H9 (cell line): ENCODE measurements at regions not wholly inside any gene's neighbourhood (a gene's known extent, or its start where the extent isn't known, plus 50 kb on each side); places are given as distances from the start of the nearest gene placed in this dataset.

ENCODE experiments used
- DNase-seq: peaks from one replicate; pipeline ENCODE4 v3.0.0-alpha.2; 2017
- H2AFZ ChIP-seq: one replicate; pipeline ENCODE4 v1.6.1; 2013; ENCODE audit warnings: mild to moderate bottlenecking, low read length, control low read depth, moderate library complexity
- H2AK5ac ChIP-seq: 2 replicates; pipeline ENCODE4 v1.6.1; 2013; ENCODE audit warnings: low read length, control low read depth, mixed read lengths; ENCODE audit not compliant: insufficient read length
- H2BK120ac ChIP-seq: one replicate; pipeline ENCODE4 v1.6.1; 2013; ENCODE audit warnings: low read depth, mild to moderate bottlenecking, low read length, control low read depth, inconsistent platforms; ENCODE audit not compliant: poor library complexity, severe bottlenecking
- H2BK12ac ChIP-seq: 2 replicates; pipeline ENCODE4 v1.6.1; 2013; ENCODE audit warnings: low read length, control low read depth, mixed read lengths, low read depth; ENCODE audit not compliant: insufficient read length
- H2BK15ac ChIP-seq: 2 replicates; pipeline ENCODE4 v1.6.1; 2013; ENCODE audit warnings: low read depth, low read length, control low read depth
- H2BK20ac ChIP-seq: one replicate; pipeline ENCODE4 v1.6.1; 2013; ENCODE audit warnings: low read depth, mild to moderate bottlenecking, low read length, control low read depth, inconsistent platforms; ENCODE audit not compliant: poor library complexity, severe bottlenecking
- H2BK5ac ChIP-seq: 2 replicates; pipeline ENCODE4 v1.6.1; 2013; ENCODE audit warnings: low read length, control low read depth, mixed read lengths; ENCODE audit not compliant: insufficient read length
- H3K14ac ChIP-seq: 2 replicates; pipeline ENCODE4 v1.6.1; 2013; ENCODE audit warnings: low read length, control low read depth; ENCODE audit not compliant: insufficient read depth
- H3K18ac ChIP-seq: 2 replicates; pipeline ENCODE4 v1.6.1; 2013; ENCODE audit warnings: low read depth, mild to moderate bottlenecking, mixed read lengths, low read length, control low read depth; ENCODE audit not compliant: insufficient read length
- H3K23ac ChIP-seq: 2 replicates; pipeline ENCODE4 v1.6.1; 2013; ENCODE audit warnings: low read length, control low read depth, mixed read lengths, low read depth; ENCODE audit not compliant: insufficient read length
- H3K23me2 ChIP-seq: 2 replicates; pipeline ENCODE4 v1.6.1; 2013; ENCODE audit warnings: low read depth, mild to moderate bottlenecking, mixed read lengths, low read length, control low read depth; ENCODE audit not compliant: insufficient read length, poor library complexity, severe bottlenecking
- H3K27ac ChIP-seq: 2 replicates; pipeline ENCODE4 v1.5.1; 2013; ENCODE audit warnings: low read length, control low read depth, mixed read lengths, low read depth; ENCODE audit not compliant: insufficient read length
- H3K27me3 ChIP-seq: 2 replicates; pipeline ENCODE4 v1.6.1; 2013; ENCODE audit warnings: low read length, control low read depth, inconsistent platforms; ENCODE audit not compliant: insufficient read depth
- H3K4ac ChIP-seq: 2 replicates; pipeline ENCODE4 v1.6.1; 2013; ENCODE audit warnings: low read depth, mild to moderate bottlenecking, control low read depth, inconsistent platforms, low read length, moderate library complexity
- H3K4me1 ChIP-seq: 2 replicates; pipeline ENCODE4 v1.6.1; 2013; ENCODE audit warnings: low read length, control low read depth, inconsistent platforms; ENCODE audit not compliant: insufficient read depth
- H3K4me2 ChIP-seq: 2 replicates; pipeline ENCODE4 v1.6.1; 2013; ENCODE audit warnings: low read length, control low read depth, mixed read lengths; ENCODE audit not compliant: insufficient read length, insufficient read depth
- H3K56ac ChIP-seq: 2 replicates; pipeline ENCODE4 v1.6.1; 2013; ENCODE audit warnings: low read depth, mild to moderate bottlenecking, mixed read lengths, low read length, control low read depth; ENCODE audit not compliant: insufficient read length
- H3K79me1 ChIP-seq: 2 replicates; pipeline ENCODE4 v1.6.1; 2013; ENCODE audit warnings: low read depth, mild to moderate bottlenecking, moderate library complexity, low read length, control low read depth, inconsistent platforms; ENCODE audit not compliant: insufficient read depth, poor library complexity, severe bottlenecking
- H3K79me2 ChIP-seq: 2 replicates; pipeline ENCODE4 v1.6.1; 2013; ENCODE audit warnings: low read length, control low read depth, inconsistent platforms; ENCODE audit not compliant: insufficient read depth
- H3K9ac ChIP-seq: 2 replicates; pipeline ENCODE4 v1.6.1; 2013; ENCODE audit warnings: low read length, control low read depth, mixed read lengths; ENCODE audit not compliant: insufficient read length; ENCODE audit errors: extremely low read depth
- H3K9me3 ChIP-seq: one replicate; pipeline ENCODE4 v1.6.1; 2013; ENCODE audit warnings: low read depth, low read length, inconsistent platforms; ENCODE audit not compliant: control insufficient read depth
- H3T11ph ChIP-seq: one replicate; pipeline ENCODE4 v1.6.1; 2013; ENCODE audit warnings: mild to moderate bottlenecking, low read length, control low read depth, inconsistent platforms
- H4K20me1 ChIP-seq: one replicate; pipeline ENCODE4 v1.6.1; 2013; ENCODE audit not compliant: control insufficient read depth, insufficient read length, insufficient read depth
- H4K5ac ChIP-seq: 2 replicates; pipeline ENCODE4 v1.6.1; 2013; ENCODE audit warnings: low read depth, mild to moderate bottlenecking, mixed read lengths, low read length, control low read depth; ENCODE audit not compliant: insufficient read length
- H4K8ac ChIP-seq: replicated peaks from 2 replicates; pipeline ENCODE4 v1.6.1; 2013; ENCODE audit warnings: low read length, control low read depth, mixed read lengths, low read depth; ENCODE audit not compliant: insufficient read length
- H4K91ac ChIP-seq: 2 replicates; pipeline ENCODE4 v1.6.1; 2013; ENCODE audit warnings: low read depth, mild to moderate bottlenecking, moderate library complexity, mixed read lengths, low read length, control low read depth; ENCODE audit not compliant: insufficient read length
- H3K27ac Mint-ChIP-seq, 3 experiments: 2 replicates in 2 of 3; 3 replicates in 1 of 3; pipeline ENCODE4 v1.8.0; 2020 to 2021; ENCODE audit warnings: mixed read lengths in 3 of 3, mild to moderate bottlenecking in 1 of 3, moderate library complexity in 1 of 3
- H3K27me3 Mint-ChIP-seq: 2 replicates; pipeline ENCODE4 v1.8.0; 2021; ENCODE audit warnings: low read depth, mild to moderate bottlenecking, moderate library complexity, mixed read lengths
- H3K36me3 Mint-ChIP-seq, 3 experiments: 2 replicates in 2 of 3; 3 replicates in 1 of 3; pipeline ENCODE4 v1.8.0; 2020 to 2021; ENCODE audit warnings: low read depth in 3 of 3, mixed read lengths in 3 of 3; ENCODE audit not compliant: insufficient read depth in 1 of 3
- H3K4me1 Mint-ChIP-seq, 2 experiments: 2 replicates each; pipeline ENCODE4 v1.8.0; 2020; ENCODE audit warnings: mixed read lengths in 2 of 2
- H3K4me3 Mint-ChIP-seq, 2 experiments: 2 replicates in 1 of 2; 3 replicates in 1 of 2; pipeline ENCODE4 v1.8.0; 2020 to 2021; ENCODE audit warnings: mild to moderate bottlenecking in 2 of 2, mixed read lengths in 2 of 2, moderate library complexity in 1 of 2
- H3K9me3 Mint-ChIP-seq, 2 experiments: 2 replicates in 1 of 2; 3 replicates in 1 of 2; pipeline ENCODE4 v1.8.0; 2020; ENCODE audit warnings: mild to moderate bottlenecking in 2 of 2, mixed read lengths in 2 of 2, moderate library complexity in 1 of 2
- TF ChIP-seq, protein P1 (sequence below): fragments of 200-600 bp; sonication (generic); conservative IDR thresholded peaks from 3 replicates; pipeline ENCODE4 v1.8.0; 2021; ENCODE audit warnings: antibody characterized with exemption, mild to moderate bottlenecking

DNA sequence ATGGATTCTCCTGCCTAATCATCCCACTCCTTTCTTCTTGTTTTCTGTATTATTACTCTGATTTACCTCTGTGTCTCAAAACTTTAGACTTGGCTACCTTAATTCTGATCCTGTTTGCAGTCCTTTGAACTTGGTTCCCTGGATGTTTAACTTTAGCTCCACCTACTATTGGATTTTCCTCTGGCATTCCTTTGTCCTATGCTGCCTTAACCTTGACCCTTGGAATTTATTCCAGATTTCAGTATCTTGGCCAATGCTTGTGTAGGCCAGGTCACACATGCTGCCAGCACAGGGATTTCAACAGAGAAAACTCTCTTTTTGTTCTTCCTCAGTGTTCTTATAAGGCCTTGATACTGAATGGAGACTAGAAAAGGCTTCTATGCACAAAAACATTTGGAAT lies 65.0 kb upstream of the DNAJC19 start:
- peaks cover 10 to 12% of the 10 kb centered on the region in 2 experiments for H3K4me1 Mint-ChIP-seq
- TF ChIP-seq, protein P1, sequence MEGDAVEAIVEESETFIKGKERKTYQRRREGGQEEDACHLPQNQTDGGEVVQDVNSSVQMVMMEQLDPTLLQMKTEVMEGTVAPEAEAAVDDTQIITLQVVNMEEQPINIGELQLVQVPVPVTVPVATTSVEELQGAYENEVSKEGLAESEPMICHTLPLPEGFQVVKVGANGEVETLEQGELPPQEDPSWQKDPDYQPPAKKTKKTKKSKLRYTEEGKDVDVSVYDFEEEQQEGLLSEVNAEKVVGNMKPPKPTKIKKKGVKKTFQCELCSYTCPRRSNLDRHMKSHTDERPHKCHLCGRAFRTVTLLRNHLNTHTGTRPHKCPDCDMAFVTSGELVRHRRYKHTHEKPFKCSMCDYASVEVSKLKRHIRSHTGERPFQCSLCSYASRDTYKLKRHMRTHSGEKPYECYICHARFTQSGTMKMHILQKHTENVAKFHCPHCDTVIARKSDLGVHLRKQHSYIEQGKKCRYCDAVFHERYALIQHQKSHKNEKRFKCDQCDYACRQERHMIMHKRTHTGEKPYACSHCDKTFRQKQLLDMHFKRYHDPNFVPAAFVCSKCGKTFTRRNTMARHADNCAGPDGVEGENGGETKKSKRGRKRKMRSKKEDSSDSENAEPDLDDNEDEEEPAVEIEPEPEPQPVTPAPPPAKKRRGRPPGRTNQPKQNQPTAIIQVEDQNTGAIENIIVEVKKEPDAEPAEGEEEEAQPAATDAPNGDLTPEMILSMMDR = no peak

More for the DNA sequence above, 65.0 kb upstream of the DNAJC19 start:
- Histone ChIP-seq H2AFZ (no peak overlapping the region), H3K4me1 (no peaks in the 10 kb centered on the region; the same call in 1 of the 2 replicates), H4K91ac (no peak overlapping the region), H3K23me2 (no peaks in the 10 kb centered on the region), H3K56ac (no peak overlapping the region), H2BK15ac (no peak overlapping the region), H2BK20ac (no peak overlapping the region), H4K5ac (no peak overlapping the region), H2BK12ac (no peak overlapping the region), H3K23ac (no peak overlapping the region), H3K18ac (no peak overlapping the region), H2AK5ac (no peak overlapping the region), H3K27me3 (no peaks in the 10 kb centered on the region), H3K4ac (no peak overlapping the region), H4K8ac (no peak overlapping the region), H3K27ac (no peak overlapping the region), H3K79me1 (no peaks in the 10 kb centered on the region), H2BK5ac (no peak overlapping the region), H4K20me1 (no peaks in the 10 kb centered on the region), H3T11ph (no peak overlapping the region), H2BK120ac (no peak overlapping the region), H3K9me3 (no peaks in the 10 kb centered on the region), H3K14ac (no peak overlapping the region), H3K4me2 (no peak overlapping the region), H3K9ac (no peak overlapping the region), H3K79me2 (no peaks in the 10 kb centered on the region)
- H3K9me3 Mint-ChIP-seq = no peaks in the 10 kb centered on the region
- H3K4me3 Mint-ChIP-seq = no peak overlapping the region
- no peak overlapping the region for H3K27ac Mint-ChIP-seq
- H3K27me3 Mint-ChIP-seq = no peaks in the 10 kb centered on the region
- H3K36me3 Mint-ChIP-seq = no peaks in the 10 kb centered on the region; a peak in 1 of 7 replicates
- no peak for DNase-seq
